ENCODE measurements at regions not wholly inside any gene's neighbourhood (a gene's known extent, or its start where the extent isn't known, plus 50 kb on each side); places are given as distances from the start of the nearest gene placed in this dataset.

DNA sequence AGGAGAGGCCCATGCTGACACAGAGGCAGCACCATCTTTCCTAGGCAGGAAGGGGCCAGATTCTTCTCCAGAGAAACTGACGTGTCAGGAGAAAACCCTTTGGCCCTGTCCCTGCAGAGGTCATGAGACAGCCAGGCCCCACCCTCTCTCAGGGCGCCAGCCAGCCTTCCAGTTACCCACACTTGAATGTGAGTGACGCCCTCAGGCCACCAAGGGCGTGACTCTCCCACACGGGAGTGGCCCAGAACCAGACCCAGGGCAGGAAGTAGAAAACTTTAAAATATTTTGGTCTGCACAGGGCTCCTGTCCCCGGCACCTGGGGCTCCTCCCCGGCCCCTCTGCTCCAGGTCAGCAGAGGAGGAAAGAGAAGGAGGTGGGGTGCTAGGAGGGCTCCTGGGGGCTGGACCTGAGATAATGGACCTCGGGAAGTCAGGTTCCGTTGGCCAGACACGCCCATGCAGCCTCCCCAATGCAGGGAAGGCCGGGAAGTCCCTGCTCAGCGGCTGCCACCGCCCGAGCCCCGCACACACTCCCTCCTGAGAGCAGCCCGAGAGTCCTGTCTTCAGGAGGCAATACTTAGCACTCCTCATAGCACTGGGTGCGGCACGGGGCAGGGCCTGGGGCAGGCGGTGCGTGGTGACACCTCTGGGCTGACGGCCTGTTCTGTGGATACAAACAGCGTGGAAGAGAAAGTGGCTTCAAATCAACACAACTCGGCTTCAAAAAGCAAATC, 67.0 kb upstream of the CFAP46 start:
- Mint-ChIP-seq H3K9me3 (ENCODE audit: low read depth) (no peaks in the 10 kb centered on the region), H3K27me3 (ENCODE audit: low read depth) (peaks cover 2% of the 10 kb centered on the region), H3K27ac (ENCODE audit: unreplicated experiment) (no peak overlapping the region), H3K4me1 (ENCODE audit: low read depth) (no peaks in the 10 kb centered on the region), H3K36me3 (ENCODE audit: low read depth) (no peaks in the 10 kb centered on the region), H3K4me3 (ENCODE audit: unreplicated experiment) (no peak overlapping the region)
- DNase-seq (ENCODE audit: low spot score): no peak
- TF ChIP-seq, protein P1, sequence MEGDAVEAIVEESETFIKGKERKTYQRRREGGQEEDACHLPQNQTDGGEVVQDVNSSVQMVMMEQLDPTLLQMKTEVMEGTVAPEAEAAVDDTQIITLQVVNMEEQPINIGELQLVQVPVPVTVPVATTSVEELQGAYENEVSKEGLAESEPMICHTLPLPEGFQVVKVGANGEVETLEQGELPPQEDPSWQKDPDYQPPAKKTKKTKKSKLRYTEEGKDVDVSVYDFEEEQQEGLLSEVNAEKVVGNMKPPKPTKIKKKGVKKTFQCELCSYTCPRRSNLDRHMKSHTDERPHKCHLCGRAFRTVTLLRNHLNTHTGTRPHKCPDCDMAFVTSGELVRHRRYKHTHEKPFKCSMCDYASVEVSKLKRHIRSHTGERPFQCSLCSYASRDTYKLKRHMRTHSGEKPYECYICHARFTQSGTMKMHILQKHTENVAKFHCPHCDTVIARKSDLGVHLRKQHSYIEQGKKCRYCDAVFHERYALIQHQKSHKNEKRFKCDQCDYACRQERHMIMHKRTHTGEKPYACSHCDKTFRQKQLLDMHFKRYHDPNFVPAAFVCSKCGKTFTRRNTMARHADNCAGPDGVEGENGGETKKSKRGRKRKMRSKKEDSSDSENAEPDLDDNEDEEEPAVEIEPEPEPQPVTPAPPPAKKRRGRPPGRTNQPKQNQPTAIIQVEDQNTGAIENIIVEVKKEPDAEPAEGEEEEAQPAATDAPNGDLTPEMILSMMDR (IDR thresholded peaks at IDR 0.05): no peak

DNA sequence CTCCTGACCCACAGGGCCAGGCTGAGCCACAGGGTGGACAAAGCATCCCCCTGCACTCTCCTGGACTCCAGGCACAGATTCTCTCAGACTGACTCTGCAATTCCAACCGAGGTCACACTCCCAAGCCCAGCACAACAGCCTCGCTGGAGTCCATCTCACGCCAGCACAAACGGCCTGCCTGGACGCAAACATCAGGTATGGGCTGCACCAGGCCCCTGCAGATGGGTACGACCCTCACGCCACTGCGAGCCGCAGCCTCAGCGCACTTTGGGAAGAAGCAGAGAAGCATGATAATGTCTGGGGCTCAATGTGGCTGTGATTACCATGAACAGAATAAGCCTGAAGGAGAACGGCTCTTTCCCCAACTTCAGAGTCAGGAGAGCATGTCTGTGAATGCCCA, 66.4 kb upstream of the CFAP46 start:
- H3K4me1 Mint-ChIP-seq (ENCODE audit: low read depth): no peaks in the 10 kb centered on the region
- TF ChIP-seq, protein P1 (IDR thresholded peaks at IDR 0.05): no peak
- DNase-seq (ENCODE audit: low spot score): no peak
- no peaks in the 10 kb centered on the region for H3K9me3 Mint-ChIP-seq (ENCODE audit: low read depth)
- H3K4me3 Mint-ChIP-seq (ENCODE audit: unreplicated experiment): no peak overlapping the region
- H3K36me3 Mint-ChIP-seq (ENCODE audit: low read depth): no peaks in the 10 kb centered on the region
- peaks cover 2% of the 10 kb centered on the region for H3K27me3 Mint-ChIP-seq (ENCODE audit: low read depth)
- H3K27ac Mint-ChIP-seq (ENCODE audit: unreplicated experiment): no peak overlapping the region

GRCh38 chr10:133008196-133008595, 65.8 kb upstream of the CFAP46 start:
- Mint-ChIP-seq H3K4me1 (ENCODE audit: low read depth) (no peaks in the 10 kb centered on the region), H3K27ac (ENCODE audit: unreplicated experiment) (no peak overlapping the region), H3K4me3 (ENCODE audit: unreplicated experiment) (no peak overlapping the region), H3K27me3 (ENCODE audit: low read depth) (peaks cover 2% of the 10 kb centered on the region), H3K9me3 (ENCODE audit: low read depth) (no peaks in the 10 kb centered on the region), H3K36me3 (ENCODE audit: low read depth) (no peaks in the 10 kb centered on the region)
- no peak for DNase-seq (ENCODE audit: low spot score)
- TF ChIP-seq, protein P1 (IDR thresholded peaks at IDR 0.05): no peak

- Mint-ChIP-seq H3K36me3 (ENCODE audit: low read depth) (no peaks in the 10 kb centered on the region), H3K27me3 (ENCODE audit: low read depth) (peaks cover 6% of the 10 kb centered on the region), H3K4me1 (ENCODE audit: low read depth) (no peaks in the 10 kb centered on the region), H3K4me3 (ENCODE audit: unreplicated experiment) (no peak overlapping the region), H3K27ac (ENCODE audit: unreplicated experiment) (no peak overlapping the region), H3K9me3 (ENCODE audit: low read depth) (no peaks in the 10 kb centered on the region)
- no peak for DNase-seq (ENCODE audit: low spot score)
- TF ChIP-seq, protein P1 (IDR thresholded peaks at IDR 0.05): no peak
Measured at GRCh38 chr10:133007360-133007858, 65.0 kb upstream of the CFAP46 start.

DNA sequence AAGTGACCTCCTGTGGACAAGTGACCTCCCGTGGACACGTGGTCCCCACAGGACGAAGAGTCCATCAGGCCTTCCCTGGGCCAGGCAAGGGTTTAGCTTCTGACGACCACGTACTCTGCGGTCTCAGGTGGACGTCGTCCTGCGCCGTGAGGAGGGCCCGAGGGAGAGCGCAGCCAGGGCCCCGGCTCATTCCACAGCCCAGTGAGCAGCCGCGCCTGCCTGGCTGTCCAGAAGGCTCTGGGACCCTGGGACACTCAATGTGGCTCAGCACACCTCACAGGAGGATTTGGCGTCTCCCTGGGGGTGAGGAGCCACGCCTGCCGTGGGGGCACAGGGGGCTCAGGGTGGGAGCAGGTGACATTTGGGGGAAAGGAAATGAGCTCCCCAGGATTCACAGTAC, 64.4 kb upstream of the CFAP46 start:
- no peaks in the 10 kb centered on the region for H3K36me3 Mint-ChIP-seq (ENCODE audit: low read depth)
- TF ChIP-seq, protein P1 (IDR thresholded peaks at IDR 0.05): no peak
- no peaks in the 10 kb centered on the region for H3K9me3 Mint-ChIP-seq (ENCODE audit: low read depth)
- H3K27me3 Mint-ChIP-seq (ENCODE audit: low read depth): peaks cover 9% of the 10 kb centered on the region
- no peaks in the 10 kb centered on the region for H3K4me1 Mint-ChIP-seq (ENCODE audit: low read depth)
- no peak overlapping the region for H3K27ac Mint-ChIP-seq (ENCODE audit: unreplicated experiment)
- DNase-seq (ENCODE audit: low spot score): no peak
- H3K4me3 Mint-ChIP-seq (ENCODE audit: unreplicated experiment): no peak overlapping the region
